ENCODE measurements at regions not wholly inside any gene's neighbourhood (a gene's known extent, or its start where the extent isn't known, plus 50 kb on each side); places are given as distances from the start of the nearest gene placed in this dataset.
"Not testable (repeated sequence)": the region's sequence is repeated elsewhere in the genome, so short reads cannot be mapped to it uniquely, and the experiment has no call there.

DNA sequence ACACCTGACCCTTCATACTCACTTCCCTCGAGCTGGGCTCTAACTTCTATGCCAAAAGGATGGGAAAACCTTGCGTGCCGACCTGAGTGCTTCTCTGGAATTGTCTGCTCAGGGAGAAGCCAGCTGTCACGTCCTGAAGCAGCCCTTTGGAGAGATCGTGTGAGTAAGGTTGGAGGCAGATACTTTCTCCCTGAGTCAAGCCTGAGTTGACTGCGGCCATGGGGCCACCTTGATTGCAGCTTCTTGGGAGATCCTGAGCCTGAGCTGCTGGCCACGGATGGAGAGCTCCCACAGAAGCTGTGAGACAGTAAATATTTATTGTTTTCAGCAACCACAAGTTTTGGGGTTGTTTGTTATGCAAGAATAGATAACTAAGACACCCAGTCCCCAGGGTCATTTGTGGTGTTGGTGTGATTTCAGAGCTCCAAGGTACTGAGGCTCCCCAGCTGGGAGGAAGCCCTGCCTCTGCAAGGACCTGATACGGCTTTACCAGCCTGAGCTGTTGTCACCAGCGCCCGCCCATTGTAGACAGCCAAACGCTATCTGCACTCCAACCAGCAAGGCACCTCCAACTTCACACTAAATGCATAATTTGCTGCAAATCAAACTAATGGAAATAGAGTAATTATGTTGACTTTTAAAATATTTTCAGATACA lies 531.6 kb downstream of the PTPRU start:
- no peak for DNase-seq (ENCODE audit: low read depth)

DNA sequence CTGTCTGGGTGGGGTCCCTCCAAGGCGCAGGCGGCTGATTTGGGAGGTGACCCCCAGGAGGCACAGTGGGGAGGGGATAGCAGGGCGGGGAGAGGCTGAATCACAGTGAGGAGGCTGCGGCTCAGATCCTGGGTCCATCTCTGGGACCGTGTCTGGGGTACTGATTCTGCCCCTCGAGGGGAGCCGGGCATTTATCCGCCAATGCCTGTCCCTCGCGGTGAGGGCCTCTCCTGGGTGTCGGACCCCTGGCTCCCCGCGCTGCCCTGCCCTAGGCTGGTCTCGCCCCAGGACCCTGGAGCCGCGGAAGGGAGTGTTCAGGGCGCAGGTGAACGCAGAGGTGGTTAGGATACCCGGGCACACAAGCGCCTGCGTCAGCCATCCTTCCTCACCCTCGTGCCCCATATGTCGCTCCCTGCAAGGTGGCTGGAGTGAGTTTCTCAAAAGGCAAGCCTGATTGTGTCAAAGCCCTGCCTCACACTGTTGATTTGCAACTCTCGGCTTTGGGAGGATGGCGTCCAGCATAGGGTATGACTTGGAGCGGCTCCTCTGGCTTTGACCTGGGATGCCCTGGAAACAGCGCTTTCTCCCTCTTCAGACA lies 530.9 kb downstream of the PTPRU start:
- no peak for DNase-seq (ENCODE audit: low read depth)

DNA sequence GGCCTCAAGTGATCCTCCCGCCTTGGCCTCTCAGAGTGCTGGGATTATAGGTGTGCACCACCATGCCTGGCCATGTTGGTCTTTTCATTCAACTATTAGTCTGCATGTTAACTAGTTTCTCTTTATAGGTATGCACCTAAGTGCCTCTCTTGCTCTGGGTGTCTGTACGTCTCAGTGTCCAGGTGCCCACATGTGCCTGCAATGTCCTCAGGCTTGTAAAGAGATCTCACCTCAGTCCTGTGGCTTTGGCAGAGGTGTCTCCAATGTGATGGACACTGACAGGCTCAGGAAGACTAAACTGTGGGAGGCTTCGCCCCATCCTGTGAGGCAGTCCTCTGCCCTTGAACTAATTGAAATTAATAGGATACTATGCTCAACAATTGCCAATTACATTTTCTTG lies 526.3 kb downstream of the PTPRU start:
- DNase-seq (ENCODE audit: low read depth): no peak

DNA sequence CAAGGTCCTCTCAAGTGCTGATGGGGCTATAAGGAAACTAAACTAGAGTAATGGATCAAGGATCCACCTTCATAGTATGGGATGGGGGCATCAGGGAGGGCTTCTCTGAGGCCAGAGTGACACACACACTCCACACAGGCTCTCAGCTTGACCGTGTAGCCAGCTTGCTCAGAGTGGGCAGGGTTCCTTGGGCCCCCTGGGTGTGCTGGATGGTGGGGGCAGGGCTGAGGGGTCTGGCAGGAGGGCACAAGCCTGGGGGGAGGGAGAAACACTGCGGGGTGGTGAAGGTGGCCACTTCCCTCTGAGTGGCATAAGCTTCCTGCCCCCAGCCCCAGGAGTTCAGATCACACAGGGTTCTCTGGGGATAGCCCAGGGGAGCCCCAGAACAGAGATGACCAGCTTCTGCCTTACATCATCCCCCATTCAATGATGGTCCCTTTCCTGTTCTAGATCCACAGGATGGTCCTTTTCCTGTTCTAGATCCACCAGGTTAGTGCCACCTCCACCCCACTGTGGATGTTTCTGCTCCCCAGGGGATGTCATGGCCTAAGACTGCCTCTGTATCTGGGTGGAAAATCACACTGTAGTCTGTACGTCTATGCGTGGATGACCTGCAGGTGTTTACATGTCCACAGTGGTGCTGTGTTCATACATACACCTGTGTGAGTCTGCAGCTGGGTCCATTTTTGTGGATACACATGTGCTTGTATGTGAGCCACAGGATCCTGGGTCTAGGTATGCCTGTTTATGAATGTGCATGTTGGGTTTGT lies 525.0 kb downstream of the PTPRU start:
- no peak for DNase-seq (ENCODE audit: low read depth)

DNA sequence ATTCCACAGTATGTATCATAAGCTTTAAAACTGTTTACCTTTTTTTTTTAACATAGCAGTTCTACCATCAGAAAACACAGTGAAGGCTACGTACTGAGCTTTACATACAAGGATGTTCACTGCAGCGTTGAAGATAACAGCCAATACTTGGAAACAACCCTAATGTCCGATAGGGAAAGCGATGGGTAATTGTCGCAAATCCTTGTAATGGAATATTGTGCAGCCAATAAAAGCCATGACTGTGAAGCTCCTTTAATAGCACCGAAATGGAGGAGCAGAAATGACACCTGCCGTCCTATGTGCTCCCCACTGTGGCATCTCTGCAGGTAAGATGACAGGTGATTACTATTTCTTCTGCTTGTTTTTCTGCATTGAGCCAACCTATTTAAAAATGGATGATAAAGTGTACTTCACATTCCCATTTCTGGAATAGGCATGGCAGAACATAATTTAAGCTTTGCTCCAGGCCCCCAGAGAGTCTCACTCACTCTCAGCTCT lies 523.8 kb downstream of the PTPRU start:
- no peak for DNase-seq (ENCODE audit: low read depth)

DNA sequence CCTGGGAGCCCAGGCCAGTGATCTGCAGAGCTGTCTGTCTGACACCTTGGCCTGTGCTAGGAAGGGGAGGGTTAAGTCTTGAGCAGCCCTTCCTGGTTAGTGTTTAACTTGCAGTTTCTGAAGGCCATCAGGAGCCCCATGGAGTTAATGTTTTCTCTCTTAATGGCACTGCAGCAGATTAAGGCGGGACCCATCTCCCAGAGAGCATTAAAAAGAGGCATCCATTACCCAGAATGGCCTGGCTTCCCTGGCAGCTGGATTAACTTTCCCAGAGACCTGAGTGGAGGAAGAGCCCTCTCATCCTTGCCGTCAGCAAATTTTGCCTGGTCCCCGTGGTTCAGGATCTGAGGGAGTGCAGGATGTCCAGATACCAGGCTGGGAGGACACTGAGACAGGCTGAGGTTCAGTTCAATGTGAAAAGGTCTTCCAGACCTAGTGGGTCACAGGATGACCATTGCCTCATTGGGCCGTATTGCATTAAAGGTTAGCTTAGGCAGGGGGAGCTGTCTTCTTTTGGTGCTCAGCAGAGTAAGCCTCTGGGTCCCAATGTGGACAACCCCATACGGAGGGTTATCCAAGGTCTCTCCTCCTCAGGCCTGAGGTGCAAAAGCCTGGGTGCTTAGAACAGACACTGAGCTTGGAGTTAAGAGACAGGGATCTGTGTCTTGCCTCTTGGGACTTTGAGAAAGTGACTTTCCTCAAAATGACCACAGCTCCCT lies 522.6 kb downstream of the PTPRU start:
- no peak for DNase-seq (ENCODE audit: low read depth)

DNA sequence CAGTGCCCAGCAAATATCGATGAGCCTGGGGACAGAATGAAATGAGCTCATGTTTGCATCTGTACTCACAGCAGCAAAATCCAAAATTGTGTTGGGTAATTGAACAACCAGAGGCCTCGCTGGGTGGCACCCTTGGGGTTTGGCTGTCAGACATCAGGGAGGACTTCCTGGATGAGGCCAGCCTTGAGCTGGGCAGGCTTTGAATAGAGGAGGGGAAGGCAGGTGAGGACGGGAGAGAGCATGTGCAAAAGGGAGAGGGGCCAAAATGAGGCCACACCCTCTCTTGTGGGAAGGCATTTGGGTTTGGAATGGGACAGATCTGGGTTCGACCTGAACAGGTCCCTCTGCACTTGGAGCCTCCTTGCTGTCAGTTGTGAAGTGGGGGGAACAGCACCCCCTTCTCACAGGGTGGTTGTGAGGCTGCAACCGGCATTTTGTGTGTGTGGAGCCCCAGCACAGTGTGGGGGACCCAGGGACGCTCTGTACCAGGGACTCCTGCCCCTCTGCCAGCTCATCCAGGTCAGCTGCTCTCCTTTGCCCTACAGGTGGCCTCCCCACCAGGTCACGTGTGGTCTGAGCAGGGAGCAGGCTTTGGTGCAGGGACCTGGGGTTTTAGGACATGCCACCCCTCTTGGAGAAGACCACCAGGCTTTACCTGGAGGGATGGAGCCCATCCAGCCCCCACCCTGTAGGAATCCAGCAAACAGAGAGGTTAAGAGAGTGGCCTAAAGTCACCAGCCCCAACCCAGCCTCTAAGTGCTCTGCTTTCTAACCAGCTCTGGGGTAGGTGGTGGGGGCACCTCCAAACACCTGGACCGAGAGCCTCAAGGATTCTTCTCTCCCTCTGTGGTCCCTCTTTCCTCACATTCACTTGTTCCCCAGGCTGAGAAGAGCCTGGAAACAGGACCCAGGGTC lies 521.8 kb downstream of the PTPRU start:
- no peak for DNase-seq (ENCODE audit: low read depth)

DNA sequence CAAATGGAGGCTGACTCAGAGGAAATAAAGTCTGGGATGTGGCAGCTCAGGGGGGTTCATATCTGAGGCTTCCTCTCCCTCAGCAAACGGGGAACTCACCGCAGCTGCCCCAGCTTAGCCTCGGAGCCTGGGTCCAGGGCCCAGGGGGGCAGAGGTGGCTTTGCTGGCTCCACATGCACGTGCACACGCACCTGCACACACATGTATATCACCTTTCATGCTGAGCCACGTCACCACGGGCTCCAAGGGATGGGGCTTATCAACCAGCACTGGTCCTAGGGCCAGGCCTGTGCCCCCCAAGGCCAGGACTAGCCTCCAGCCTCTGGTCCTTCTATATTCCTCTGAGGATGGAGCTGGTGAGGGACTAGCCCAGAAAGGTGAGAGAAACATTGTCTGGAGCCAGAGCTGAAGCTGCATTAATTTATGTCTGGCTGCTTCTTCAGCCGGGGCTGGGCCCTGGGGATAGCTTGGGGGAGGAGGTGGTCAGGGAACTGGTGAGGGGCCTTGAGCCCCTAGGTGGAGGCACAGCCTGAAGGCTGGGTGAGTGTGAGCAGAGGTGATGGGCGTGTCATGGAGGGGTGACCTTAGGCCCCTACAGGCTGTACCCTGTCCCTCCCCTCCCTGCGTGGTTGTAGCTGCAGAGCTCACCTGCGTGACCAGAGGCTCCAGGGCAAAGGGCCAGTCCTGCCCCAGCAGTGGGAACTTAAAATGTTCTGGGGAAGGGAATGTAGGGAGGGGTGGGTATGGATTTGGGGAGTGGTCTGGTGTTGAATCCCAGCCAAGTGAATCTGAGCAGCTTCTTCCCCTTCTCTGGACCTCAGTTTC lies 520.8 kb downstream of the PTPRU start:
- DNase-seq (ENCODE audit: low read depth): no peak

DNA sequence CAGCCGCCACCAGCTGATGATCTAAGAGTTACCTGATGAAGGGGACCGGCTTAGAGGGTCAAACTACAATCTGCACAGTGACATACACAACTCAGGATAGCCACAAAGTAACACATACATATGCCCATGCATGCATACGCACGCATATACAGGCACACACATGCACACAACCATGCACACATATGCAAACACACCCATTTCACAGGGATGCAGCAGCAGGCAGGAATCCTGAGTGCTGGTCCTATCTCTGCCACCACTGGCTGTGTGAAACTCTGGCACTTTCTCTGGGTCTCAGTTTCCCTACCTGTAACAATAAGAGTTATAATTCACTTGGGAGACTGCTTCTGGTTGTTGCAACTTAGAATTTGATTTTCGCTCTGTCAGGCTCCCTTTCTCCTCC lies 520.2 kb downstream of the PTPRU start:
- no peak for DNase-seq (ENCODE audit: low read depth)

DNA sequence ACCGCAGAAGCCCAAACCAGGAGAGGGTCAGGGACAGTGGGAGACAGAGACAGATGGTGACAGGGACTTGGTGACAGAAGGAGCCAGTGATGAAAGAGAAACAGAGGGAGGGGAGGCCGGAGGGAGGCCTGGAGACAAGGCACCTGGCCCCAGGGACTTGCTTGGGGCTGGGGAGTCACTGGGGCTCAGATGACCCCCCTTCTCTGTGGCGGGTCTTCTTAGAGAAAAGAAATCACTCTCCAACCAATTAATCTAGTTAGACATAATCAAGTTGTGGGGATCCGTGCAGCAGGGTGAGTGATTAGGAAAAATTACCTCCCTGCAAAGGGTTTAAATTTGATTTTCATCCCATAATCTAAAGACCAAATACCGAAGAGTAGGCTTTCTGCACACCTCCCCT lies 519.8 kb downstream of the PTPRU start:
- DNase-seq (ENCODE audit: low read depth): no peak

DNA sequence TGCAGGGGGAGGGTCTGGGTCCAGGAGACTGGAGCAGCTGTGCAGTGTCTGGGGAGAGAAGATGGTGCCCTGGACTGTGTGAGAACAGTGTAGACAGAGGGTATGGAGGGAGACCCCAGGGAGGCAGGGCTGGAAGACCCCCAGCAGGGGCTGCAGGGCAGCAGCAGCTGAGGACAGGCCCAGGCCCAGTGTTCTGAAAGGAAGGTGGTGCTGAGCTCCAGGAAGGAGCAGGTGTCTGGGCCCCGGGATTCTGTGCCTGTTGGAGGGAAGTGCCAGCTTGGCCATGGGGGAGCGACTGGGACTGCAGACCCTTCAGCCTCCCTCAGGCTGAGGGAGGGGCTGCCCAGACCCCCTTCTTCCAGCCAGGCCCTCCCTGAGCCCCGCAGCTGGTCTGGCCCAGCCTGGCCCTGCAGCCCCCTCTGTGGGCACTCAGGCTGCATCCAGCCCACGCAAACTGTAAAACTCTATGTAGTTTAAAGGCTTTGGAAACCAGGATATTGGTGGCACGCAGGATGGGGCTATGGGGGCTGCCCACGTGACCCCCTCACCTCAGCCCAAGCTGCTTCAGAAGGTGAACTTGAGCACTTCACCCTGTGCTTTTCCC lies 519.2 kb downstream of the PTPRU start:
- not testable (repeated sequence) for DNase-seq (ENCODE audit: low read depth)

DNA sequence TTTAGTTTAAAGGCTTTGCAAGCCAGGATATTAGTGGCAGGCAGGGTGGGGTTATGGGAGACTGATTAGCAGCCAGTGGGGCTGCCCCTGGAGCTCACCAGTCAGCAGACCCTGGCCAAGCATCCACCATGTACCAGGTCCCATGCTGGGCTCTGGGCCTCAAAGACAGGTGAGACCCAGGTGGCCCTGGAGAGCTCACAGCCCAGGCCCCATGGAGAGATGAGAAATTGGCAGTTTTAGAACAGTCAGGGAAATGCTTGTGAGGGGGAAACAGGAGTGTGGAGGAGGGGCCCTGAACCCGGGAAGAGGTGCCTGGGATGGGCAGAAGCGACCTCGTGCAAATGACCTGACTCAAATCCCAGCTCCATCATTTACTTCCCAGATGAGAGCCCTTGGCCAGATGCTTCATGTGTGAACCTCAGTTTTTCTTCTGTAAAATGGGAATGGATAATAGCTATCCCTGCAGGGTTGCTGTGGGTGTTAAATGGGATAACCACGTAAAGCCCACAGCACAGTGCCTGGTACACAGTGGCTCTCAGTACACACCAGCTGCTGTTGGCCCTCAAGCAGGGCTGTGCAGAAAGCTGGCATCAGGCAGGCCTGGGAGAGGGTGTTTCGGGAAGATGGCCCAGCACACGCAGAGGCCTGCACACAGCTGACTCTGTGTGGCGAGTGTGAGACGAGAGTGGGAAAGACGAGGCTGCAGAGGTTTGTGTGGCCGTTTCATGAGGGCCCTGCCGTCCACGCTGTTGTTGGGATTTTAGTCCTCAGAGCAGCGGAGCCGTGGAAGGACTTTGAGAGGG lies 518.5 kb downstream of the PTPRU start:
- DNase-seq (ENCODE audit: low read depth): no peak

DNA sequence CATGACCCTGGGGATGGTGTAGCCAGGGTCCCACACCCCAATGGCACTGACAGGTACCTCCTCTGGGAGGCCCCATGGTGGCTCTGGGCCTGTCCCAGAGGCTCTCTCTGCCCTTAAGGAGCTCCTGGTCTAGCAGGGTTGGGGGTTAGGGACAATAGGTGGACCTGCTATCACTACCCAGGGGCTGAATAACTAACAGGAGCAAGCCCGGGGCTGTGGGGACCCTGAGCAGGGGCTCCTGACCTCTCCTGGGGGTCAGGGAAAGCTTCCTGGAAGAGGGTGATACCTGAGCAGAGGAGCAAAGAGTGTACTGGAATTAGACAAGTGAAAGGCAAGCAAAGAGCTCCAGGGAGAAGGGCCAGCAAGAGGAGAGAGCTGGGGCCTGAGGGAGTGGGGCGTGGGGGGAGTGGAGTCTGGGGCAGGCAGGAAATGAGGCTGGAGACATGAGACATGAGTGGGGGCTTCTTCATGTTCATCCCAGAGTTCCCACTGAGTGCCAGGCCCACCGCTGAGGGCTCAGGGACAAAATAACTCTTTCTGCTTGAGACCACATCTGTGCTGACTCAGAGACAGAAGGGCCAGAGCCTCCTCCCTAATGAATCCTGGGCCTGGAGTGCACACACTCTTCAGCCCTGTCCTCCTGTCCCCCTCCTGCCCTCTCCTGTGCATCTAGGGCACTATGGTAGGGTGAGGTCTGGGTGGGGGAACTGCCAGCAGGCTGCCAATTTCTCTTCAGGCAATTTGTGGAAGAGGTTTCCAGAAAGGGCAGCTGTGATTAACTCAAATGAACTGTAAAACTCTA lies 517.6 kb downstream of the PTPRU start:
- no peak for DNase-seq (ENCODE audit: low read depth)

DNA sequence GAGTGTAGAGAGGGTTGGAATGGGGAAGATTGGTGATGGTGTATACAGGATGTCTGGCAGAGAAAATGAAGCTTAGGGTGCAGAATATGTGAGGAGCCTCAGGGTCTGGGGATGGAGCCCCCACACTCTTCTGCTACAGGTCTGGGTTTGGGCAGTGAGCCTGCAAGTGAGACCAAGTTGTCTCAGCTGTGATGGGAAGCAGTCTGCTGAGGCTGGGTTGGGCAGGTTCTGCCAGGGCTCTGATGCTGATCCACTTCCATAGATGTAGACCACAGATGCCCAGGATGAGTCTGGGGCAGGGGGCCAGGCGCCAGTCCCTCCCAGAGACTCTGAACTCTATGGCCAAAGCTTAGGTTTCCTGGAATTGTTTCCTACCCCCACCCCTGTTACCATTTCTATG lies 516.9 kb downstream of the PTPRU start:
- DNase-seq (ENCODE audit: low read depth): no peak

DNA sequence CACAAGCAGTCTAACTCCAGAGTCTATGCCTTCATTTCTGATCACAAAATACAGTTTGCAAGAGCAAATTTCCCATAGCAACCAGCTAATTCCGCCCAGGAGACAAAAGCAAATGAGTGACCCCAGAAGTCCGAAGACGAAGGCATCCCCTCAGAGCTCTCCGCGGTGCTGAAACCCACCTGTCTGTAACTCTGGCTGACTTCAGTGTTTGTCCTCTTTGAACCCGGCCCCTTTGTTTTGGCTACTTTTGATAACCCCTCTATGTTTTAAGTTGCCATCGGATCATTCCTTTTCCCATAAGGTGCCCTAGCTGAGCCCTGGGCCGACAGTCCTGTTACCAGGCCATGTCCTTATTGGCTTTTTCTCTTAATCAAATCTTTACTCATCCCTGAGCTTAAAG lies 515.8 kb downstream of the PTPRU start:
- no peak for DNase-seq (ENCODE audit: low read depth)

DNA sequence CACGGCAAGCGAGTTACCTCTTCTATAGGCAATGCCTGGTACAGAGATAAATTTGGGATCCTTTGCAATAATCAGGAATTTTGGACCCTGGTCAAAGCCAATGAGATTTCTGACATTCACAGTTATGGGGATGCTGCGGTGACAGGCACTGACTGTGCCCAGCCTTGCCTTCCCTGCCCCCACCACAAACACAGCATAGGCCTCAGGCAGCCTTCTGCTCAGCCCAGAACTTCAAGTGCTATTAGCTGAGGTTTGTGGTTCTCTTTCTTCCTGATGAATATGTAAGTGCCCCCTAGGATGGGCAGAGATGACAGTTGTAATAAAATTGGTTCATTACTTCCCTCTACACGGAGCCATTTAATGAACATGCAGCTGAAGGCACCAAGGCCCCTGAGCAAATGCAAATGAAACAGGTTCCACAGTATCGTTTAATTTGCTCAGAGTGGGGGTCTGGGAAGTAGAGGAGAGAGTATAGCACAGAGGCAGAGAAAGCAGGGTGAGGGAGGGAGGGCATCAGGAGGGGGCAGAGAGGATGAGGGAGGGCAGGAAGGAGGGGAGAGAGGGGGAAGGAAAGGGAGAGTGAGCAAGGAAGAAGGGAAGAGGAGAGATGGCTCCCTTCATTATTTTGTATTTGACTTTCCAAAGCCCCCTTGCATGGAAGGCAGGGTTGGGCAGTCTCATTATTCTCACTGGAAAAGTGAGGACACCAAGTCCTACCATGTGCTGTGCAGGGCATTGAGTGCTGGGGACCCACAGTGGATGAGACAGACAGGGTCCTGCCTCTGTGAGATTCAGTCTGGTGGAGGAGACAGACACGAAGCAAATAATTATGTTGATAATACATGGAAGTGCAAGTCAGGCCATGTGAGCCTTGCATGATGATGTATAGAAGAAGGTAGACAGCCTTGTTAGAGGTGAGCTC lies 513.0 kb downstream of the PTPRU start:
- DNase-seq (ENCODE audit: low read depth): no peak

DNA sequence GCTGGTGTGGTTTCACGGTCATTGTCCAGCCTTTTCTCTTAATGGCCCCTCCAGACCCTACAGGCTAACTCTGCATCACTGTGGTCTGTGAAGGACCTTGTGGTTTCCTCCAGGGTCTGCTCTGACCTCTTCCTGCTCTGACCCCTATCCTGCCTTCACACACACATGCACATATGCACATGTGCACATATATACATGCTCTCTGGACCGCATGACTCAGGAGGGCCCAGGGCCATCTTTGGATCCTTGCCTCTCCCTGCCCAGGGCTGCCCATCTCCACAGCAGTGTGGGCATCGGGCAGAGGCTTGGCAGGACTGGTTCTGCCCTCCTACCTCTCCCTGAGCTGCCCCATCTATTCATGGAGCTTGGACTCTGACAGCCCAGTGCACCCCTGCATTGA lies 510.9 kb downstream of the PTPRU start:
- no peak for DNase-seq (ENCODE audit: low read depth)
